Hepatocyte (in vitro differentiated cells): ENCODE measurements at regions not wholly inside any gene's neighbourhood (a gene's known extent, or its start where the extent isn't known, plus 50 kb on each side); places are given as distances from the start of the nearest gene placed in this dataset.
"Not testable (repeated sequence)": the region's sequence is repeated elsewhere in the genome, so short reads cannot be mapped to it uniquely, and the experiment has no call there.

ENCODE experiments used
- DNase-seq: peaks from one replicate; pipeline ENCODE4 v3.0.0-alpha.2; 2016; ENCODE audit warnings: low spot score
- H2AFZ ChIP-seq: fragments of 200-600 bp; sonication (generic); 2 replicates; pipeline ENCODE4 v1.6.0; 2016; ENCODE audit warnings: antibody characterized with exemption, mild to moderate bottlenecking
- H3K27ac ChIP-seq: fragments of 200-600 bp; sonication (generic); 2 replicates; pipeline ENCODE4 v1.5.1; 2016; ENCODE audit warnings: mild to moderate bottlenecking
- H3K27me3 ChIP-seq: fragments of 200-600 bp; sonication (generic); 2 replicates; pipeline ENCODE4 v1.6.1; 2016
- H3K36me3 ChIP-seq: fragments of 200-600 bp; sonication (generic); replicated peaks from 2 replicates; pipeline ENCODE4 v1.5.1; 2016; ENCODE audit warnings: low read depth; ENCODE audit not compliant: insufficient read depth
- H3K4me1 ChIP-seq: fragments of 200-600 bp; sonication (generic); 2 replicates; pipeline ENCODE4 v1.5.1; 2016; ENCODE audit warnings: mild to moderate bottlenecking, moderate library complexity; ENCODE audit not compliant: insufficient read depth
- H3K4me2 ChIP-seq: fragments of 200-600 bp; sonication (generic); 2 replicates; pipeline ENCODE4 v1.6.0; 2016
- H3K4me3 ChIP-seq: fragments of 200-600 bp; sonication (generic); 2 replicates; pipeline ENCODE4 v1.5.1; 2016; ENCODE audit warnings: mild to moderate bottlenecking
- H3K79me2 ChIP-seq: fragments of 200-600 bp; sonication (generic); 2 replicates; pipeline ENCODE4 v1.6.0; 2017; ENCODE audit warnings: mild to moderate bottlenecking
- H3K9me2 ChIP-seq: fragments of 200-600 bp; sonication (generic); replicated peaks from 2 replicates; pipeline ENCODE4 v1.6.0; 2017; ENCODE audit warnings: mild to moderate bottlenecking; ENCODE audit not compliant: insufficient read depth
- H3K9me3 ChIP-seq: fragments of 200-600 bp; sonication (generic); 2 replicates; pipeline ENCODE4 v1.5.1; 2016; ENCODE audit warnings: low read depth, mild to moderate bottlenecking
- H4K20me1 ChIP-seq: fragments of 200-600 bp; sonication (generic); 2 replicates; pipeline ENCODE4 v1.6.0; 2016; ENCODE audit warnings: mild to moderate bottlenecking; ENCODE audit not compliant: insufficient read depth, poor library complexity, severe bottlenecking
- CTCF ChIP-seq: fragments of 200-600 bp; sonication (generic); IDR thresholded peaks from 2 replicates; pipeline ENCODE4 v1.5.1; 2016; ENCODE audit warnings: antibody characterized with exemption, mild to moderate bottlenecking; ENCODE audit not compliant: poor library complexity
- EZH2 ChIP-seq: fragments of 200-600 bp; sonication (generic); IDR thresholded peaks from 2 replicates; pipeline ENCODE4 v1.6.1; 2016; ENCODE audit warnings: antibody characterized with exemption, mild to moderate bottlenecking, borderline replicate concordance
- EZH2phosphoT487 ChIP-seq: fragments of 200-600 bp; sonication (generic); IDR thresholded peaks from one replicate; pipeline ENCODE4 v1.6.1; 2018; ENCODE audit warnings: antibody characterized with exemption, mild to moderate bottlenecking, low read depth, moderate library complexity; ENCODE audit not compliant: unreplicated experiment, severe bottlenecking
- WGBS: methylation state at CpG from one replicate; pipeline ENCODE4 v1.1.6; 2016; ENCODE audit warnings: low lambda C conversion rate; ENCODE audit errors: missing lambda C conversion rate; 5-methylcytosine and 5-hydroxymethylcytosine counted together

- Histone ChIP-seq H3K36me3 (no peaks in the 10 kb centered on the region), H4K20me1 (no peaks in the 10 kb centered on the region), H3K27ac (no peak overlapping the region), H3K9me3 (no peaks in the 10 kb centered on the region), H3K9me2 (no peaks in the 10 kb centered on the region), H3K4me3 (no peak overlapping the region), H2AFZ (no peak overlapping the region), H3K4me2 (no peak overlapping the region), H3K4me1 (no peaks in the 10 kb centered on the region), H3K27me3 (no peaks in the 10 kb centered on the region), H3K79me2 (no peaks in the 10 kb centered on the region)
- no peak for DNase-seq
- TF ChIP-seq EZH2phosphoT487, result no peak
- no peak for TF ChIP-seq CTCF
- no peak for TF ChIP-seq EZH2
- 89% methylated on average over 6 of the region's 6 CpGs for WGBS
Observed at GRCh38 chr18:1849386-1849785, 721.9 kb downstream of the METTL4 start.

DNA sequence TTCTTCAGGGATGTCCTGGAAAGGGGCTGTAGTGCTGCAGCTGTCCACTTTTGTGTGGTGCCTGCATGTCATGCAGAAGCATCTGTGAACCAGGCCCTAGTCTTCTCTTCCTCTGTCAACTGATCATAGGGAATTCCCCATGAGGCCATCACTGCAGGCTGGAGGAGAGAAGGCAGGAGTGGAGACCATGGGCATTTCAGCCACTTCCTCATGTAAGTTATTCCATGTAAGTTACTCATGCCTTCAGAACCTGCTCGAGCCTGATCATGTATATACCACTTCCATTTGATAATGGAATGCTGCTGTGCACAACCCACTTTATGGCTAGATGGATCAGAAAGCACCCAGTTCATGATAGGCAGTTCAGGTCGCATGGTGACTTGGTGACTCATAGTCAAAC lies 714.0 kb downstream of the METTL4 start:
- not testable (repeated sequence) for H3K4me2 ChIP-seq, H3K9me2 ChIP-seq, H3K4me3 ChIP-seq, H3K27ac ChIP-seq, H3K9me3 ChIP-seq, H3K4me1 ChIP-seq, H3K27me3 ChIP-seq, H2AFZ ChIP-seq, DNase-seq, H3K36me3 ChIP-seq, H3K79me2 ChIP-seq, H4K20me1 ChIP-seq
- 94% methylated on average over 2 of the region's 2 CpGs for WGBS

- no peaks in the 10 kb centered on the region for H3K9me3 ChIP-seq
- no peak overlapping the region for H3K4me2 ChIP-seq
- TF ChIP-seq EZH2 (no peak), EZH2phosphoT487 (no peak), CTCF (no peak)
- H4K20me1 ChIP-seq, result no peaks in the 10 kb centered on the region
- no peaks in the 10 kb centered on the region for H3K27me3 ChIP-seq
- H3K4me1 ChIP-seq, result no peaks in the 10 kb centered on the region
- no peaks in the 10 kb centered on the region for H3K36me3 ChIP-seq
- no peak overlapping the region for H3K4me3 ChIP-seq
- WGBS, result 91% methylated on average over 2 of the region's 2 CpGs
- no peak overlapping the region for H3K27ac ChIP-seq
- H3K9me2 ChIP-seq, result no peaks in the 10 kb centered on the region
- H3K79me2 ChIP-seq, result no peaks in the 10 kb centered on the region
- no peak overlapping the region for H2AFZ ChIP-seq
- no peak for DNase-seq
Observed at GRCh38 chr18:1861473-1861872, 709.8 kb downstream of the METTL4 start.

DNA sequence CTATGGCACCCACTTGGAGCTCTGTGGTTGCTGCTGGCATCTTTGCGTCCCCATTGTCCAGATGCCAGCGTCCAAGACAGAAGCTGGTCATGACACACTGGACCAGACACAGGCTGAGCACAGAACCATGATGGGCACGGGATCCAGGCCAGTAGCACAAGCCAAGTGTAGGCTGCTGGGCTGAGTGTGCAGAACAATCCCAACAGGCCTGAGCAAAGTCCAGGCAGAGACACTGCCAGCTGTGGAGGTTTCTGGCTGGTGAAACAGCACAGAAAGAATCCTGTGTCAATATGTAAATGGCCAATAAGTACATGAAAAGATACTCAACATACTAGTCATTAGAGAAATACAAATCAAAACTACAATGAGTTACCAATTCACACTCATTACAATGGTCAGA lies 705.4 kb downstream of the METTL4 start:
- no peaks in the 10 kb centered on the region for H3K36me3 ChIP-seq
- H3K4me2 ChIP-seq, result no peak overlapping the region
- H3K27me3 ChIP-seq, result no peaks in the 10 kb centered on the region
- no peak overlapping the region for H3K4me3 ChIP-seq
- TF ChIP-seq CTCF (no peak), EZH2phosphoT487 (no peak), EZH2 (no peak)
- no peaks in the 10 kb centered on the region for H4K20me1 ChIP-seq
- H3K79me2 ChIP-seq, result no peaks in the 10 kb centered on the region
- WGBS, result 96% methylated on average over 3 of the region's 3 CpGs
- no peak overlapping the region for H3K27ac ChIP-seq
- H2AFZ ChIP-seq, result no peak overlapping the region
- H3K9me3 ChIP-seq, result no peaks in the 10 kb centered on the region
- H3K4me1 ChIP-seq, result no peaks in the 10 kb centered on the region
- H3K9me2 ChIP-seq, result no peaks in the 10 kb centered on the region
- DNase-seq, result no peak
